NCI-H2227 (cell line): ENCODE measurements at regions not wholly inside any gene's neighbourhood (a gene's known extent, or its start where the extent isn't known, plus 50 kb on each side); places are given as distances from the start of the nearest gene placed in this dataset.
"Not testable (repeated sequence)": the region's sequence is repeated elsewhere in the genome, so short reads cannot be mapped to it uniquely, and the experiment has no call there.

Experiments used
- DNase-seq: peaks from one replicate; lab custom pipeline; 2025; ENCODE audit not compliant: unreplicated experiment; lab: John Stamatoyannopoulos, UW

- DNase-seq, result no peak
These were observed 397.9 kb upstream of the PIK3R1 start for GRCh38 chr5:67817652-67818051.

DNA sequence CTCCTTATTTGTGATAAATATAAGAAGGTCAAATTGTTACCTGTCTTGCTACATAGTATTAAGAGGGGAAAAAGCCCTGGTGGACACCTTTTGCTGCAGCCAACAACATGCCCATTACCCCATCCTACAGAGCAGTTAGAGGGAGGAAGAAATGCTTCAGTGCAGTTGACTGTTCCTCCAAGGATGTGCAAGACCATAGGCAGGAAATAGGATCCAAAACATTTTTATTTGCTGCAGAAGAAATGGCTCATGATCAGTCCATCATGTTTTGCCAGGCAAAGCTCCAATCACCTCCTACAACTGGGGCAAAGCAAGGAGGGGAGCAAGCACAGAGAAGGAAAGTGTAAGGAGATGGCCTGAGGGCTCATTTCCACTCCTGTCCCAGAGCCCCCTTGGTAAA lies 399.1 kb upstream of the PIK3R1 start:
- DNase-seq, result no peak

DNA sequence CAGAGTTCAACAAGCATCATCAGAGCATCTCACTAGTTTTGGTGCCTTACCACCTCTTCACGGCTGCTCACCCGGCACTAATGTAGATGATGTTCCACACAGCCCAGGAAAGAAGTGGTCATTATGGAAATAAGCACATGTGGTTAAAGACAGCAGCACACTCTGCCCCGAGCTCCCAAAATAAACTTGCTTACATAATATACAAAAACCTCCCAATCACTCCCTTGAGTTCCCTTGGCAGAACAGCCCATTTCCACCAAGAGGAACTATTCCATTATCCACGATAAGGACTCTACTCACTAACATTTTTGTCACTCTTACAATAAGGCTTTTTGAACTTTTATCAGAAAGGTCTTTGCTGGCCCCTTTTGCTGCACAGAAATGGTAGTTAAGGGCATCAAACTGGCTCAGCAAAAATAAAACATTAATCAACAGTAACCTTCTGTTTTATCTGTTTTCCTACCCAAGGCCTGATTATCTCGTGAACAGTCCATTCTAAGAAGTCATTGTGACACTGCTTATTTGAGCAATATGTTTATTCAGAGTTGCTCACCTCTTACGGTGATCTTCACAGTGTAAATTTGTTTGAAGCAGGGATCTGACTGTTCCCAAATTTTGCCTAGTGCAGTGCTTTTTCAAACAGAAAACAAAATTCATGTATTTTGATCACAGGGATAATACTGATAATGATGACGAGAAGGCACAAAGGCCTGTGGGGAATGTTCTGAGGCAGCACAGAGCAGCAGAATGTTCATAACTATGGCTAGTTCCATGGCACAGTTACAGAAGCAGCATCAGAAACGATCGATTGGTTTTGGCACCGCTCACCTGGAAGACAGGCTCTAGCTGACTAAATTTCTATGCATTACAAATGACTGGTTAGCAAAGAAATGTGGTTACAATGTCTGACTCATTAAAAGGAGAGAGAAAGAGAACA lies 399.8 kb upstream of the PIK3R1 start:
- DNase-seq, result no peak

GRCh38 chr5:67814569-67815311 lies 400.8 kb upstream of the PIK3R1 start:
- no peak for DNase-seq

DNA sequence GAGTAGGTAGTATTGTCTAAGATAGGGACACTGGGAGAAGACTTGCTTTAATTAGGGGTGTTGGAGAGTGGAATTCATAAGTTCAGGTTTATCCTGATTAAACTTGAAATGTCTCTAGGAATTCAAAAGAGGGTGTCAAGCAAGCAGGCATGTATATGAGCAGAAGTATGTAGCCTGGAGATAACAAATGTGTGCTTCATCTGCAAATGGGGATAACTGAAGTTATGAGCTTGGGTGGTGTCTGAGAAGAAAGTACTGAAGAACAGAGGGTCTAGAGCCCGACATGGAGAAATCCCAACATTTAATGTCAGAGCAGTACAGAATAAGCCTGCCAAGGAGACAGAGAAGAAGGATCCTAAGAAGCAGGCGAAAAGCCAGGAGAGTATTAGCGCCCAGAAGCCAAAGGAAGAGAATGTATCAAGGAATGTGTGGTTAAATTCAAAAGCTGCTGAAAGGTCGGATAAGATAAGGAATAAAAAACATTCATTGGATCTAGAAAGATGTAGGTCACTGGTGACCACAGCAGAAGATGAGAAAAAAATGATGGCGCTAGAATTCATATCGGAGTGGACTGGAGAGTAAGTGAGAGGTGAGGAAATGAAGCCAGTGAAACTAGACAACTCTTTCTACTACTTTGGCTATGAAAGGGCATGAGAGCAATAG lies 401.5 kb upstream of the PIK3R1 start:
- DNase-seq, result no peak

DNA sequence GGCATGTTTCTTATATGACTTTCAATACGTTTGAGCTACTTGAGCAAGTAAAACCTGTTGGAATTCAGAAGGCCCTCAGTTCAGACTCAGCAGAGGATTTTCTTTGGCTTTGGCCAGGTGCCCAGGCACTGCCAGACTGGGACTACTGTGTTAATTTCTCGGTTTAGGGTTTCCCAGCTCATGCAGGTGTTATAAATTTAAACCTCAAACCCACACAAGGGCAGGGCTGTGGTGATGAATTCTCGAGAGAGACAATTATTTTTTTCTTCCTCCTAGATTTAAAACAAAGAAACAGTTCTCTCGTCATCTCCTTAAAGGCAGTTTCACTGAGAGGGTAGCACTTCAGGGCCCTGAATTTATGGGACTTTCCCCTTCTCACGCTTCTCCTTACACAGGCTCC lies 406.0 kb upstream of the PIK3R1 start:
- DNase-seq, result no peak

GRCh38 chr5:67808340-67808739 lies 407.2 kb upstream of the PIK3R1 start:
- no peak for DNase-seq

- no peak for DNase-seq
These were observed 408.1 kb upstream of the PIK3R1 start for GRCh38 chr5:67807439-67807888.

GRCh38 chr5:67806654-67807438 lies 408.7 kb upstream of the PIK3R1 start:
- no peak for DNase-seq

DNA sequence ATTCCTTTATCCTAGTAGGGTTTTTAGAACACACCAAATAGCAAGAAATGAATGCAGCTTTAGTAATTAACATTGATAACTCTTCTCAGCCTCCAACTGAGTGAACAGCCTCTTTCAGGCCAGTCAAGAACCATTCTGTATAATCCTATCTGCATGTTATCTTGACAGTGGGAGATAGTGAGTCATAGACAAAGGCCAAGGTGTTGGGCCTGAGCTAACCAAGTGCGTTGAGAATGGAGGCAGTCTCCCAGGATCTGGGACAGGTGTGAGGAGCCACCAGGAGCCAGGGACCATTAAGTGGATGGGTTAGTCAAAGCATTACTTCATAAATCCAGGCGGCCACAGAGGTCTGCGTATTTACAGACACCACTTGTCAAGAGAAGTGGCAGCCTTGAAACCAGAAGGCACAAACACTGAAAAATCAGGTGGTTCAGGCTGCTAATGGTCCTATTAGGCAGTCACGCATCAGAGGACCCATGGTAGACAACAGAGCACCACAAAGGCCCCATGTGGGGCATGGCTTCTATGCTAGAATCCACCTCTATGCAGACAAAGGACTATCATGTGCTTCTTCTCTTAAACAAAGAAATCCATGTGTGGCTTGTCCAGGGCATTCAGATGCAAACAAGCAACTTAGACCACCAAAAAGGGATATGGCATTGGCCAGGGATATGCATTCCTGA lies 409.7 kb upstream of the PIK3R1 start:
- DNase-seq, result no peak

DNA sequence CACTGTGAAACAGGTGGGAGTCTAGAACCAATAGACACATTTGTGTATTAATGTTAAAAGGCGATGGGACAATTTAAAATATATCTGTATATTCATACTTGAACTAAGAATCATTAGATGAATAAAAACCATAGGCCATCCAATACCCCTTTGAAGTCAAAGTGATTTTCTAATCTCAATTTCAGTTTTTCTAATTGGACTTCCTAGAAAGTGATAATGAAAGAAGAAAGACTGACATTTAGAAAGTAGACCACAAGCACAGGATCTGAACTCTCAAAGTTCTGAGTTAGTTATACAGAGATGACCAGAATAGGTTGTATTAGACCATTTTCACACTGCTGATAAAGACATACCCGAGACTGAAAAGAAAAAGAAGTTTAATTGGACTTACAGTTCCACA lies 412.8 kb upstream of the PIK3R1 start:
- DNase-seq, result no peak

DNA sequence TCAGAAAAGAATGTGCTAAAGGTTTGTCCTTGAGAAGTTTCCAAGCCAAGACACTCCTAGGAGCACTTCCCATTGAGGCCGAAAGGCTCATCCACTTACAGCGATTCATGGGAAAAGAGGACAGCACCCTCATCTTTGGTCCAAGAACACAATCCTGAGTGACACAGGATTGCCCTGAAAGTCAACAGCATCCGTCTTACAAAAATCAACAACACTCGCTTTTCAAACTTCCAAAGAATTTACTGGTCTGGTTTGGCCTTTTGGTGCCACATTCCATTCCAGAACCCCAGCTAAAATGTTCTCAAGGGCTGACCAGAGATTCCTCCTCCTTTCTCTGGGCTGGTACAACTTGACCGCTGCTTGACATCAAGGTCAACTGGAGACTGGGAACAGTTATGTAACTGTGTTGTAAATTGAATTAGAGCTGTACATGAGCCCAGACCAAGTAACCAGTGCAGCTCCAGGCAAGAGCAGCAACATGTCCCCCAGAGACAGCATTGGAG lies 415.8 kb upstream of the PIK3R1 start:
- DNase-seq, result no peak

DNA sequence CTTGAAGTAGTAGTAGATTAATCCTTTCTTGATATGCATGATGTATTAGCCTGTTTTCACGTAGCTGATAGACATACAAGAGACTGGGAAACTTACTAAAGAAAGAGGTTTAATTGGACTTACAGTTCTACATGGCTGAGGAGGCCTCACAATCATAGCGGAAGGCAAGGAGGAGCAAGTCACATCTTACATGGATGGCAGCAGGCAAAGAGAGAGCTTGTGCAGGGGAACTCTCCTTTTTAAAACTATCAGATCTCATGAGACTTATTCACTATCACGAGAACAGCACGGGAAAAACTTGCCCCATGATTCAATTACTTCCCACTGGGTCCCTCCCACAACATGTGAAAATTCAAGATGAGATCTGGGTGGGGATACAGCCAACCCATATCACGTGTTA lies 417.1 kb upstream of the PIK3R1 start:
- not testable (repeated sequence) for DNase-seq

DNA sequence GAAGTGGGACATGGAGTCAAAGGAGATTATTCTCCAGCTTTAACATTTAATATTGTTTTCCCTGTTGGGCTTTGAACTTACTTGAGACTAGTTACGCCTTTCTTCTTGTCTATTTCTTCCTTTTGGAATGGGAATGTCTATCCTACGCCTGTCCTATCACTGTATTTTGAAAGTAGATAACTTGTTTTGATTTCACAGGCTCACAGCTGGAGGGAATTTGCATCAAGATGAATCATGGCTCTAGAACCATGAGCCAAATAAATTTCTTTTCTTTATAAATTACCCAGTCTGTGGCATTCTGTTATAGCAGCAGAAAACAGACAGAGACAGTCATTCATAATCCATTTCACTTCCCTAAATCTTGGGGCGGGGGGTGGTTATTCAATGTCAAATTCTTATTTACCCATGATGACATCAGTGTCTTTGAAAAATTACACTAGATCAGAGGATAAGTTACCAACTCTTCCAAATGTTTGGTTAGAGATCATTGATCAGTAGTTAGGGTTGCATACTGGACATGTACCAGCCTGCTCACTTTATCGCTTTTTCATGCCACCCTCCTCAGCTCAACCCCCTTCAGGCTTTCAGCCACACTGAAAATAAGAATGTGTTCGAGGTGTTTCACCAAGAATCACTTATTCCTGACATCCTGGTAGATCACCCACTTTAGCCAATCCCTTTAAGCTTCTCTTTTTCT lies 419.6 kb upstream of the PIK3R1 start:
- DNase-seq, result no peak

GRCh38 chr5:67793966-67794365 lies 421.6 kb upstream of the PIK3R1 start:
- no peak for DNase-seq

- DNase-seq, result no peak
These were observed 422.1 kb upstream of the PIK3R1 start for GRCh38 chr5:67793418-67793817.

DNA sequence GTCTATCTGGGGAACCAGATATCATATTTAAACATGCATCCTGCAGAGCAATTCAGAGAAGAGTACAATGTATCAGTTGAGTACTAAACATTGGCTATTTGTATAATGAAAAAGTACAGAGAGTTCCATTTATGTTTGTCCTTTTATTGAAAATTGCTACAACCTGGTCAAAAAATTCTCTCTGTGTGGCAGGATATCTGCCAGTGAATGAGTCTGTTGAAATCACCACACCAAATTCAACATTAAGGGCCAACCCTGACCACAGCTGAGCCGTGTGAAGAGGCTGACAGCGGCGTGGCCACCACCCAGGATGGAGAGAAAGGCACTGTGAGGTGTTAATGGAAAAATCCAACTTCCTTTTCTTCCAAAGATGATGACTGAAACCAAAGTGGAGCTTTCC lies 422.7 kb upstream of the PIK3R1 start:
- no peak for DNase-seq

- no peak for DNase-seq
These were observed 425.2 kb upstream of the PIK3R1 start for GRCh38 chr5:67790390-67790789.

- not testable (repeated sequence) for DNase-seq
These were observed 435.5 kb upstream of the PIK3R1 start for GRCh38 chr5:67779893-67780623.
